ENCODE measurements at regions not wholly inside any gene's neighbourhood (a gene's known extent, or its start where the extent isn't known, plus 50 kb on each side); places are given as distances from the start of the nearest gene placed in this dataset.

GRCh38 chr2:12080360-12080759 is 333.9 kb downstream of the LPIN1 start:
- TF ChIP-seq CTCF (IDR thresholded peaks at IDR 0.05) (no peak), EZH2 (IDR thresholded peaks at IDR 0.05; ENCODE audit: borderline replicate concordance, insufficient read depth, low read depth, low read length, poor library complexity, severe bottlenecking) (no peak)

Measured in B cell (primary cell).